ENCODE measurements at regions not wholly inside any gene's neighbourhood (a gene's known extent, or its start where the extent isn't known, plus 50 kb on each side); places are given as distances from the start of the nearest gene placed in this dataset.

GRCh38 chr12:65517656-65518210 is 239.2 kb downstream of the MSRB3 start:
- Histone ChIP-seq H3K4me3 (replicated peaks in 1 of 4; ENCODE audit: control extremely low read depth in 1 of 4, insufficient read depth in 1 of 4, low read depth in 3 of 4, low read length in 4 of 4) (no peak overlapping the region), H3K36me3 (ENCODE audit: control insufficient read depth, insufficient read depth, low read length) (no peaks in the 10 kb centered on the region), H4K20me1 (ENCODE audit: control insufficient read depth, extremely low read depth, insufficient read depth, low read length) (no peaks in the 10 kb centered on the region), H2AFZ (ENCODE audit: low read length) (no peak overlapping the region), H3K4me2 (ENCODE audit: extremely low read depth, insufficient read depth, low read length) (no peak overlapping the region), H3K79me2 (ENCODE audit: control insufficient read depth, insufficient read depth, low read length) (no peaks in the 10 kb centered on the region), H3K9me3 (ENCODE audit: control insufficient read depth, insufficient read depth, low read depth, low read length) (no peaks in the 10 kb centered on the region), H3K9ac (ENCODE audit: insufficient read depth, low read length) (no peak overlapping the region), H3K27me3 (ENCODE audit: control insufficient read depth, insufficient read depth, low read length) (no peaks in the 10 kb centered on the region), H3K4me1 (ENCODE audit: control insufficient read depth, extremely low read depth, insufficient read depth, low read length) (no peaks in the 10 kb centered on the region), H3K27ac (ENCODE audit: insufficient read depth, low read length) (no peak overlapping the region)
- no peak for DNase-seq (ENCODE audit: low read depth in 2 of 2)
- TF ChIP-seq EZH2 (IDR thresholded peaks at IDR 0.05; ENCODE audit: low read length, missing control alignments) (no peak), CTCF (conservative IDR thresholded peaks at IDR 0.05 in 1 of 2, IDR thresholded peaks at IDR 0.05 in 1 of 2; ENCODE audit: low read depth in 1 of 2, low read length in 2 of 2) (no peak)

GRCh38 chr12:65518771-65519170 is 240.3 kb downstream of the MSRB3 start:
- no peak for DNase-seq (ENCODE audit: low read depth in 2 of 2)
- Histone ChIP-seq H3K4me3 (replicated peaks in 1 of 4; ENCODE audit: control extremely low read depth in 1 of 4, insufficient read depth in 1 of 4, low read depth in 3 of 4, low read length in 4 of 4) (no peak overlapping the region), H3K9me3 (ENCODE audit: control insufficient read depth, insufficient read depth, low read depth, low read length) (no peaks in the 10 kb centered on the region), H3K9ac (ENCODE audit: insufficient read depth, low read length) (no peak overlapping the region), H2AFZ (ENCODE audit: low read length) (no peak overlapping the region), H3K4me2 (ENCODE audit: extremely low read depth, insufficient read depth, low read length) (no peak overlapping the region), H3K27ac (ENCODE audit: insufficient read depth, low read length) (no peak overlapping the region), H3K4me1 (ENCODE audit: control insufficient read depth, extremely low read depth, insufficient read depth, low read length) (no peaks in the 10 kb centered on the region), H3K27me3 (ENCODE audit: control insufficient read depth, insufficient read depth, low read length) (no peaks in the 10 kb centered on the region), H3K36me3 (ENCODE audit: control insufficient read depth, insufficient read depth, low read length) (no peaks in the 10 kb centered on the region), H4K20me1 (ENCODE audit: control insufficient read depth, extremely low read depth, insufficient read depth, low read length) (no peaks in the 10 kb centered on the region), H3K79me2 (ENCODE audit: control insufficient read depth, insufficient read depth, low read length) (no peaks in the 10 kb centered on the region)
- TF ChIP-seq EZH2 (IDR thresholded peaks at IDR 0.05; ENCODE audit: low read length, missing control alignments) (no peak), CTCF (conservative IDR thresholded peaks at IDR 0.05 in 1 of 2, IDR thresholded peaks at IDR 0.05 in 1 of 2; ENCODE audit: low read depth in 1 of 2, low read length in 2 of 2) (no peak)

- Histone ChIP-seq H3K4me2 (ENCODE audit: extremely low read depth, insufficient read depth, low read length) (no peak overlapping the region), H3K4me3 (replicated peaks in 1 of 4; ENCODE audit: control extremely low read depth in 1 of 4, insufficient read depth in 1 of 4, low read depth in 3 of 4, low read length in 4 of 4) (no peak overlapping the region), H3K79me2 (ENCODE audit: control insufficient read depth, insufficient read depth, low read length) (no peaks in the 10 kb centered on the region), H3K36me3 (ENCODE audit: control insufficient read depth, insufficient read depth, low read length) (no peaks in the 10 kb centered on the region), H4K20me1 (ENCODE audit: control insufficient read depth, extremely low read depth, insufficient read depth, low read length) (no peaks in the 10 kb centered on the region), H3K9ac (ENCODE audit: insufficient read depth, low read length) (no peak overlapping the region), H3K27me3 (ENCODE audit: control insufficient read depth, insufficient read depth, low read length) (no peaks in the 10 kb centered on the region), H3K4me1 (ENCODE audit: control insufficient read depth, extremely low read depth, insufficient read depth, low read length) (peaks cover 2% of the 10 kb centered on the region), H2AFZ (ENCODE audit: low read length) (no peak overlapping the region), H3K27ac (ENCODE audit: insufficient read depth, low read length) (no peak overlapping the region), H3K9me3 (ENCODE audit: control insufficient read depth, insufficient read depth, low read depth, low read length) (no peaks in the 10 kb centered on the region)
- no peak for DNase-seq (ENCODE audit: low read depth in 2 of 2)
- TF ChIP-seq CTCF (conservative IDR thresholded peaks at IDR 0.05 in 1 of 2, IDR thresholded peaks at IDR 0.05 in 1 of 2; ENCODE audit: low read depth in 1 of 2, low read length in 2 of 2), result no peak
- no peak for TF ChIP-seq EZH2 (IDR thresholded peaks at IDR 0.05; ENCODE audit: low read length, missing control alignments)
Measured at GRCh38 chr12:65520658-65521057, 242.2 kb downstream of the MSRB3 start.

Data from fibroblast of lung (primary cell).